ENCODE measurements at regions not wholly inside any gene's neighbourhood (a gene's known extent, or its start where the extent isn't known, plus 50 kb on each side); places are given as distances from the start of the nearest gene placed in this dataset.

DNA sequence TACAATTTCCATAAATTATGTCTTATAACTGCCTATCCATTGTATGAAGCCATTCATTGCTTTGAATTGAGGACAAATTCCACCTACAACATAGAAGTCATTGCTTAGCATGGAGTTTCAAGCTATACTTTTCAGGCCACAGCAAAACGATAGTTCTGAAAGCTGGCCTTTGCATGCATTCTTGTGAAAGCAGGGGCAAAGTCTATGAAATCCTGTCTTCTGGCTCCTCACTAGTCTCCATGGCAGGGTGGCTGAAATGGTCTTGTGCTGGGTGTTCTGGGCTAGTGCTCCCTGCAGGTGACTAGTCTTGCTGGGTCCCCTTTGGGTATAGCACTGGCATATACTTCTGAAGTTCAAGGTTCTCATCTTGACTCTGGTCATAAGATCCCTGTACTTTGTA is 353.9 kb upstream of the ZNF608 start (continued):
- TF ChIP-seq NONO (IDR thresholded peaks at IDR 0.05) (no peak), NONO (CRISPR knock-in tag; conservative IDR thresholded peaks at IDR 0.05) (no peak), NFIC (IDR thresholded peaks at IDR 0.05; ENCODE audit: low read length) (no peak), ZNF564 (CRISPR knock-in tag; IDR thresholded peaks at IDR 0.05) (no peak)

DNA sequence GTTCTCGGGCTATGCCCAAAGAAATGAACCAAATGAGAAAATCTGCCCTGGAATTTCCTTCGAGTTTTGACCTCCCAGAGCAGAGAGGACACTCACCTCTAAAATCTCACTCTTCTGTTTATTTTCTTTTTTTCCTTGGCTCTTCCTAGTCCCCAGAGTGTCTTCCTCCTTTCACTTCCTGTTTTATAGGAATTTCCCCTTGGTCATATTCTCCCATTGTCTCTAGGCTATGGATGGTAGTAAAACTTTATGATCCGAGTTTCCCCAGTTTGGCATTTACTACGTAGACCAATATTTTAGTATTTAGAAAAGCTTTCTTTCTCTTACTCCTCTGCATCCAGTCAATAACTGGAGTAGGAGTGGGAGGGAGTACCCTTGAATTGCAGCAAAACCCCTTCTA is 354.5 kb upstream of the ZNF608 start:
- ChIA-PET POLR2A (no interaction called here), CTCF (ENCODE audit: low intra/inter-chr PET ratio, low total read pairs) (no interaction called here)
- H4K20me1 ChIP-seq (ENCODE audit: insufficient read depth, low read length), result no peaks in the 10 kb centered on the region
- intact Hi-C loops (cut with micrococcal nuclease; ENCODE audit: unreplicated experiment) (no loop called here), in situ Hi-C loops (cut with HindIII; ENCODE audit: extremely low pct_ligation_motif_present, low pct_unique_long_range_greater_than_20kb) (no loop called here)
- FAIRE-seq, result no peak
- H3K9ac ChIP-seq (ENCODE audit: insufficient read depth, low read depth, low read length), result no peak overlapping the region
- H2AFZ ChIP-seq (ENCODE audit: low read length), result no peak overlapping the region
- H3K4me3 ChIP-seq (replicated peaks in 1 of 3; ENCODE audit: insufficient read depth in 1 of 3, low read depth in 2 of 3, low read length in 3 of 3), result no peak overlapping the region
- H3K9me3 ChIP-seq (ENCODE audit: low read length), result no peaks in the 10 kb centered on the region
- H3K4me1 ChIP-seq (ENCODE audit: insufficient read depth, low read length), result no peaks in the 10 kb centered on the region
- BruUV-seq (replicated peaks), result no TSS peak
- H3K27me3 ChIP-seq (ENCODE audit: control insufficient read depth in 1 of 2, insufficient read depth in 2 of 2, low read length in 2 of 2), result no peaks in the 10 kb centered on the region
- H3K4me2 ChIP-seq (ENCODE audit: low read depth, low read length), result no peak overlapping the region
- H3K27ac ChIP-seq (ENCODE audit: extremely low read length, insufficient read depth, low read length), result no peak overlapping the region
- no peaks in the 10 kb centered on the region for H3K79me2 ChIP-seq (ENCODE audit: insufficient read depth, low read length)
- DNase-seq (ENCODE audit: low spot score), result no peak
- TF ChIP-seq, protein P1, sequence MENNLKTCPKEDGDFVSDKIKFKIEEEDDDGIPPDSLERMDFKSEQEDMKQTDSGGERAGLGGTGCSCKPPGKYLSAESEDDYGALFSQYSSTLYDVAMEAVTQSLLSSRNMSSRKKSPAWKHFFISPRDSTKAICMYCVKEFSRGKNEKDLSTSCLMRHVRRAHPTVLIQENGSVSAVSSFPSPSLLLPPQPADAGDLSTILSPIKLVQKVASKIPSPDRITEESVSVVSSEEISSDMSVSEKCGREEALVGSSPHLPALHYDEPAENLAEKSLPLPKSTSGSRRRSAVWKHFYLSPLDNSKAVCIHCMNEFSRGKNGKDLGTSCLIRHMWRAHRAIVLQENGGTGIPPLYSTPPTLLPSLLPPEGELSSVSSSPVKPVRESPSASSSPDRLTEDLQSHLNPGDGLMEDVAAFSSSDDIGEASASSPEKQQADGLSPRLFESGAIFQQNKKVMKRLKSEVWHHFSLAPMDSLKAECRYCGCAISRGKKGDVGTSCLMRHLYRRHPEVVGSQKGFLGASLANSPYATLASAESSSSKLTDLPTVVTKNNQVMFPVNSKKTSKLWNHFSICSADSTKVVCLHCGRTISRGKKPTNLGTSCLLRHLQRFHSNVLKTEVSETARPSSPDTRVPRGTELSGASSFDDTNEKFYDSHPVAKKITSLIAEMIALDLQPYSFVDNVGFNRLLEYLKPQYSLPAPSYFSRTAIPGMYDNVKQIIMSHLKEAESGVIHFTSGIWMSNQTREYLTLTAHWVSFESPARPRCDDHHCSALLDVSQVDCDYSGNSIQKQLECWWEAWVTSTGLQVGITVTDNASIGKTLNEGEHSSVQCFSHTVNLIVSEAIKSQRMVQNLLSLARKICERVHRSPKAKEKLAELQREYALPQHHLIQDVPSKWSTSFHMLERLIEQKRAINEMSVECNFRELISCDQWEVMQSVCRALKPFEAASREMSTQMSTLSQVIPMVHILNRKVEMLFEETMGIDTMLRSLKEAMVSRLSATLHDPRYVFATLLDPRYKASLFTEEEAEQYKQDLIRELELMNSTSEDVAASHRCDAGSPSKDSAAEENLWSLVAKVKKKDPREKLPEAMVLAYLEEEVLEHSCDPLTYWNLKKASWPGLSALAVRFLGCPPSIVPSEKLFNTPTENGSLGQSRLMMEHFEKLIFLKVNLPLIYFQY (CRISPR knock-in tag; IDR thresholded peaks at IDR 0.05; ENCODE audit: borderline replicate concordance), result no peak
- TF ChIP-seq ZNF660 (CRISPR knock-in tag; IDR thresholded peaks at IDR 0.05; ENCODE audit: borderline replicate concordance, low read depth) (no peak), ZNF564 (CRISPR knock-in tag; IDR thresholded peaks at IDR 0.05) (no peak), SMARCE1 (IDR thresholded peaks at IDR 0.05; ENCODE audit: borderline replicate concordance) (no peak), ZNF10 (CRISPR knock-in tag; IDR thresholded peaks at IDR 0.05; ENCODE audit: borderline replicate concordance, low read depth) (no peak), ZBTB38 (CRISPR knock-in tag; IDR thresholded peaks at IDR 0.05) (no peak), ZFP36L2 (CRISPR knock-in tag; IDR thresholded peaks at IDR 0.05) (no peak)
- no peak for ATAC-seq
- no peaks in the 10 kb centered on the region for H3K36me3 ChIP-seq (replicated peaks in 1 of 2; ENCODE audit: control insufficient read depth in 1 of 2, insufficient read depth in 2 of 2, low read length in 2 of 2)
- WGBS (ENCODE audit: low lambda C conversion rate), result 12% methylated on average over 4 of the region's 4 CpGs

Data from HepG2 (cell line).